H1 (cell line): ENCODE measurements at regions not wholly inside any gene's neighbourhood (a gene's known extent, or its start where the extent isn't known, plus 50 kb on each side); places are given as distances from the start of the nearest gene placed in this dataset.

Experiments used
- CTCF ChIA-PET: fragments of 300-600 bp; sonication (Branson Sonifier 250); formaldehyde crosslinking; loops from one replicate; lab custom pipeline; 2021; ENCODE audit not compliant: partially characterized antibody; lab: Charles Lee
- POLR2A ChIA-PET: fragments of 300-600 bp; sonication (Branson Sonifier 250); formaldehyde crosslinking; loops from one replicate; lab custom pipeline; 2021; ENCODE audit warnings: inconsistent platforms; ENCODE audit not compliant: partially characterized antibody; lab: Charles Lee
- DNase-seq, 2 experiments: peaks; one replicate each; pipeline versions ENCODE4 v3.0.0 to v3.0.0-alpha.2; 2010 to 2022; ENCODE audit warnings: low spot score in 2 of 2, low read depth in 1 of 2, mixed read lengths in 1 of 2
- FAIRE-seq: peaks from 2 replicates; lab custom pipeline; 2011; peaks lifted over from hg19 to GRCh38; lab: Jason Lieb, UNC
- H2AFZ ChIP-seq: 2 replicates; pipeline ENCODE4 v1.8.1; 2012; ENCODE audit warnings: low read length, inconsistent platforms
- H2AK5ac ChIP-seq: 2 replicates; pipeline ENCODE4 v1.6.1; 2013; ENCODE audit warnings: low read depth, low read length
- H2BK120ac ChIP-seq: replicated peaks from 2 replicates; pipeline ENCODE3; 2013; ENCODE audit warnings: low read depth, low read length, inconsistent platforms
- H2BK12ac ChIP-seq: 2 replicates; pipeline ENCODE4 v1.6.1; 2013; ENCODE audit warnings: low read depth, low read length
- H2BK15ac ChIP-seq: 2 replicates; pipeline ENCODE4 v1.6.1; 2013; ENCODE audit warnings: low read length
- H2BK20ac ChIP-seq: 2 replicates; pipeline ENCODE4 v1.6.1; 2013; ENCODE audit warnings: low read length
- H2BK5ac ChIP-seq: 2 replicates; pipeline ENCODE4 v1.6.1; 2013; ENCODE audit warnings: low read depth, low read length
- H3K14ac ChIP-seq: 2 replicates; pipeline ENCODE4 v1.6.1; 2013; ENCODE audit warnings: inconsistent platforms; ENCODE audit not compliant: insufficient read length
- H3K18ac ChIP-seq: 2 replicates; pipeline ENCODE4 v1.6.1; 2013; ENCODE audit warnings: low read length; ENCODE audit errors: extremely low read depth
- H3K23ac ChIP-seq: 2 replicates; pipeline ENCODE4 v1.6.1; 2013; ENCODE audit warnings: inconsistent platforms; ENCODE audit not compliant: insufficient read length
- H3K23me2 ChIP-seq: 2 replicates; pipeline ENCODE4 v1.6.1; 2013; ENCODE audit warnings: low read depth, low read length
- H3K27ac ChIP-seq: 2 replicates; pipeline ENCODE4 v1.6.1; 2011; ENCODE audit warnings: low read depth, low read length, inconsistent platforms
- H3K27me3 ChIP-seq, 4 experiments: replicated peaks in 1 of 4; 1 replicate in 1 of 4; 2 replicates in 3 of 4; pipeline versions ENCODE4 v1.6.1 to v1.8.1; 2011 to 2013; ENCODE audit warnings: low read length in 3 of 4, mild to moderate bottlenecking in 3 of 4, inconsistent platforms in 2 of 4, mixed read lengths in 2 of 4, moderate library complexity in 1 of 4; ENCODE audit not compliant: control insufficient read depth in 3 of 4, insufficient read depth in 3 of 4; ENCODE audit errors: extremely low read depth in 1 of 4
- H3K36me3 ChIP-seq, 4 experiments: 2 replicates each; pipeline versions ENCODE4 v1.6.1 to v1.8.1; 2011 to 2013; ENCODE audit warnings: mild to moderate bottlenecking in 4 of 4, low read length in 3 of 4, moderate library complexity in 2 of 4, control low read depth in 1 of 4, inconsistent platforms in 1 of 4; ENCODE audit not compliant: insufficient read depth in 4 of 4, control insufficient read depth in 2 of 4
- H3K4ac ChIP-seq: replicated peaks from 2 replicates; pipeline ENCODE3; 2013; ENCODE audit warnings: low read length, low read depth, mixed read lengths, inconsistent platforms; ENCODE audit not compliant: insufficient read length
- H3K4me1 ChIP-seq, 4 experiments: replicated peaks in 1 of 4; 1 replicate in 1 of 4; 2 replicates in 3 of 4; pipeline versions ENCODE4 v1.6.1 to v1.8.1; 2011 to 2013; ENCODE audit warnings: low read length in 3 of 4, inconsistent platforms in 2 of 4, mixed read lengths in 1 of 4; ENCODE audit not compliant: insufficient read depth in 4 of 4, control insufficient read depth in 3 of 4
- H3K4me2 ChIP-seq, 2 experiments: 2 replicates each; pipeline versions ENCODE4 v1.6.1 to v1.8.1; 2011 to 2013; ENCODE audit warnings: low read depth in 2 of 2, low read length in 2 of 2, control low read depth in 1 of 2, inconsistent platforms in 1 of 2, mild to moderate bottlenecking in 1 of 2; ENCODE audit not compliant: insufficient read depth in 1 of 2
- H3K4me3 ChIP-seq, 4 experiments: fragments of 200-600, 300-600 bp in 1 of 4; sonication (generic), shearing (Covaris generic), sonication (Bioruptor Twin) in 1 of 4; 2 replicates each; pipeline versions ENCODE4 v1.5.1 to v1.8.1; 2011 to 2016; ENCODE audit warnings: low read length in 4 of 4, low read depth in 3 of 4, control low read depth in 2 of 4, inconsistent platforms in 2 of 4, mild to moderate bottlenecking in 2 of 4, mixed read lengths in 1 of 4, moderate library complexity in 1 of 4; ENCODE audit not compliant: insufficient read depth in 2 of 4; ENCODE audit errors: extremely low read depth in 1 of 4
- H3K56ac ChIP-seq: replicated peaks from 2 replicates; pipeline ENCODE3; 2013; ENCODE audit warnings: low read depth, mild to moderate bottlenecking, mixed read lengths, low read length, inconsistent platforms; ENCODE audit not compliant: insufficient read length
- H3K79me1 ChIP-seq: 2 replicates; pipeline ENCODE4 v1.6.1; 2013; ENCODE audit warnings: low read depth, low read length, control low read depth
- H3K79me2 ChIP-seq, 2 experiments: 2 replicates each; pipeline versions ENCODE4 v1.6.1 to v1.8.1; 2012 to 2013; ENCODE audit warnings: low read length in 2 of 2, mild to moderate bottlenecking in 2 of 2, inconsistent platforms in 1 of 2; ENCODE audit not compliant: insufficient read depth in 2 of 2, control insufficient read depth in 1 of 2
- H3K9ac ChIP-seq, 4 experiments: replicated peaks in 1 of 4; 1 replicate in 1 of 4; 2 replicates in 3 of 4; pipeline versions ENCODE4 v1.6.1 to v1.8.1; 2011 to 2013; ENCODE audit warnings: low read depth in 3 of 4, low read length in 3 of 4, control low read depth in 2 of 4, mild to moderate bottlenecking in 2 of 4, moderate library complexity in 2 of 4, inconsistent platforms in 1 of 4; ENCODE audit errors: extremely low read depth in 1 of 4
- H3K9me3 ChIP-seq, 2 experiments: 2 replicates each; pipeline versions ENCODE4 v1.6.1 to v1.8.1; 2012 to 2013; ENCODE audit warnings: mild to moderate bottlenecking in 2 of 2, moderate library complexity in 2 of 2, control low read depth in 1 of 2, inconsistent platforms in 1 of 2, low read depth in 1 of 2, low read length in 1 of 2, mixed read lengths in 1 of 2; ENCODE audit not compliant: insufficient read depth in 2 of 2
- H4K20me1 ChIP-seq, 2 experiments: replicated peaks in 1 of 2; 2 replicates each; pipeline versions ENCODE3 to v1.8.1; 2011 to 2013; ENCODE audit warnings: inconsistent platforms in 2 of 2, low read length in 2 of 2, mild to moderate bottlenecking in 1 of 2; ENCODE audit not compliant: insufficient read depth in 2 of 2, control insufficient read depth in 1 of 2
- H4K5ac ChIP-seq: 2 replicates; pipeline ENCODE4 v1.6.1; 2013; ENCODE audit warnings: low read length, low read depth, mixed read lengths, inconsistent platforms; ENCODE audit not compliant: insufficient read length
- H4K8ac ChIP-seq: 2 replicates; pipeline ENCODE4 v1.8.0; 2013; ENCODE audit warnings: mild to moderate bottlenecking, moderate library complexity, low read length, inconsistent platforms; ENCODE audit not compliant: insufficient read depth; ENCODE audit errors: extremely low read depth
- H4K91ac ChIP-seq: replicated peaks from 2 replicates; pipeline ENCODE3; 2013; ENCODE audit warnings: low read length, mixed read lengths, inconsistent platforms; ENCODE audit not compliant: insufficient read length
- SIN3A ChIP-seq, 2 experiments: IDR thresholded peaks in 1 of 2; conservative IDR thresholded peaks in 1 of 2; 2 replicates each; pipeline ENCODE4 v1.6.1; 2011 to 2012; ENCODE audit warnings: low read length in 2 of 2, improper control_type of control experiment in 1 of 2, low read depth in 1 of 2, mild to moderate bottlenecking in 1 of 2
- WGBS, 2 experiments: shearing (Covaris generic) in 1 of 2; methylation state at CpG; one replicate each; pipeline versions ENCODE4 v1.1.6 to v1.1.7; 2013 to 2015; ENCODE audit warnings: low lambda C conversion rate in 2 of 2, mixed read lengths in 2 of 2, inconsistent platforms in 1 of 2, low coverage in 1 of 2, missing lambda C conversion rate in 1 of 2; ENCODE audit not compliant: insufficient replicate concordance in 2 of 2, insufficient coverage in 1 of 2, insufficient read length in 1 of 2; ENCODE audit errors: extremely low coverage in 1 of 2, missing lambda C conversion rate in 1 of 2; 5-methylcytosine and 5-hydroxymethylcytosine counted together
- TF ChIP-seq, protein P1 (sequence below): IDR thresholded peaks from 2 replicates; pipeline ENCODE4 v1.6.1; 2012; ENCODE audit warnings: inconsistent platforms

DNA sequence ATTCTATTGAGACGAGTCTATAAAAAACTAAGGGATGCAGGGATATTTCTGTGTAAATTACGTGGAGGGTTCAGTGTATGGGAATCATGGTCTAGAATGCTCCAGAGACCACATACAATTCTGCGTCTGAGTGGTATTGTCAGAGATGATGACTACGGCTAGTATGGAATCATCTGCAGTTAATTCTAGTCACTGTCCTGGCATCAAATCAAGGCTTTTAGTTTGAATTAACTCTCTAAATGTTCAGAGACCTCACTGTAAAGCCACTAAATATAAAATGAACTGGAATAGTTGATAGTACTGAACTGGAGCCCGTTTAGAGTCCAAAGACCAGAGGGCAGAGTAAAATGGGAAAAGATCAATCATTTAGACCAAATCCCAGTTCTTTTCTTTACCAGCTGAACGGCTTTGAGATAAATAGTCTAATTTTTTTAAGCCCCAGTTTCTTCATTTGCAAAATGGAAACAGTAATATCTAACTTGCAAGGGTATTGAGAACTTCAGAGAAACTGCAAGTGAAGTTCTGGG, 599.8 kb downstream of the EBF1 start:
- H3K9me3 ChIP-seq: no peaks in the 10 kb centered on the region
- H2BK5ac ChIP-seq: no peak overlapping the region
- no peak overlapping the region for H4K5ac ChIP-seq
- no peaks in the 10 kb centered on the region for H3K79me1 ChIP-seq
- H3K79me2 ChIP-seq: no peaks in the 10 kb centered on the region
- H3K18ac ChIP-seq: no peak overlapping the region
- no peak overlapping the region for H3K56ac ChIP-seq
- no peak overlapping the region for H2BK15ac ChIP-seq
- no peaks in the 10 kb centered on the region for H4K20me1 ChIP-seq
- TF ChIP-seq SIN3A (conservative IDR thresholded peaks at IDR 0.05 in 1 of 2, IDR thresholded peaks at IDR 0.05 in 1 of 2; ENCODE audit: low read depth in 1 of 2, low read length in 2 of 2): no peak
- TF ChIP-seq, protein P1, sequence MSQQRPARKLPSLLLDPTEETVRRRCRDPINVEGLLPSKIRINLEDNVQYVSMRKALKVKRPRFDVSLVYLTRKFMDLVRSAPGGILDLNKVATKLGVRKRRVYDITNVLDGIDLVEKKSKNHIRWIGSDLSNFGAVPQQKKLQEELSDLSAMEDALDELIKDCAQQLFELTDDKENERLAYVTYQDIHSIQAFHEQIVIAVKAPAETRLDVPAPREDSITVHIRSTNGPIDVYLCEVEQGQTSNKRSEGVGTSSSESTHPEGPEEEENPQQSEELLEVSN: no peak
- H3K4ac ChIP-seq: no peak overlapping the region
- no peaks in the 10 kb centered on the region for H3K27me3 ChIP-seq
- H2AK5ac ChIP-seq: no peak overlapping the region
- H2AFZ ChIP-seq: no peak overlapping the region
- H2BK120ac ChIP-seq: no peak overlapping the region
- no peaks in the 10 kb centered on the region for H3K36me3 ChIP-seq
- H3K23ac ChIP-seq: no peak overlapping the region
- no peak overlapping the region for H3K9ac ChIP-seq
- no peaks in the 10 kb centered on the region for H3K23me2 ChIP-seq
- 90% methylated on average over 6 of the region's 6 CpGs; no CpG with 5 or more reads in 1 of the 2 experiments for WGBS, 2 experiments
- no peak overlapping the region for H3K14ac ChIP-seq
- CTCF ChIA-PET: no interaction called here
- no peak overlapping the region for H2BK20ac ChIP-seq
- no peak overlapping the region for H4K91ac ChIP-seq
- POLR2A ChIA-PET: no interaction called here
- H4K8ac ChIP-seq: no peak overlapping the region
- H3K27ac ChIP-seq: no peak overlapping the region
- peaks cover 0 to 3% (median 0%) of the 10 kb centered on the region in 4 experiments; a peak in 1 of 7 replicates for H3K4me1 ChIP-seq
- H3K4me3 ChIP-seq: no peak overlapping the region
- no peak overlapping the region for H3K4me2 ChIP-seq
- no peak for DNase-seq
- H2BK12ac ChIP-seq: no peak overlapping the region
- no peak for FAIRE-seq
